GM18873 (cell line): ENCODE measurements at regions not wholly inside any gene's neighbourhood (a gene's known extent, or its start where the extent isn't known, plus 50 kb on each side); places are given as distances from the start of the nearest gene placed in this dataset.
"Not testable (repeated sequence)": the region's sequence is repeated elsewhere in the genome, so short reads cannot be mapped to it uniquely, and the experiment has no call there.

ENCODE experiments used
- ATAC-seq: cut with Tn5 transposase; IDR thresholded peaks from one replicate; pipeline ENCODE4 v1.9.1; 2021; ENCODE audit warnings: mild to moderate bottlenecking, moderate library complexity, moderate number of reproducible peaks; ENCODE audit not compliant: unreplicated experiment, low FRiP score

DNA sequence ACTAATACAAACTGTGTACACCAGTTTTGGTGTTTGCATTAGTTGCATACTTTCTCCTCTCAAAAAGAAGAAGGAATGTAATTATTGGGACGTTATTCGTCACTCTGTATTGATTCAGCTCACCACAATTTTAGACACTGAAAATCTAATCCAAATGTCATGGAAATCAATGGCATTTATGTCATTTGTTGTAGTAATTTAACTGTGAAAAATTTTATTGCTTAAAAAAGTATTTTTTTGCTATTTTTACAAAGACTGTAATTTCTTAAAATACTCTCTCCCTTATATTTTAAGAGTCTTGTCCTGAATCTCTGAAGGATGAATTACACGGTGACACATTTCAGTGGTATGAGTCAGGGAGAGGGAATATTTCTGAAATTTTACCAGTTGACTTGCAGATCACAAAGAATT, 2117.6 kb downstream of the PCDH9 start:
- ATAC-seq, result no peak

DNA sequence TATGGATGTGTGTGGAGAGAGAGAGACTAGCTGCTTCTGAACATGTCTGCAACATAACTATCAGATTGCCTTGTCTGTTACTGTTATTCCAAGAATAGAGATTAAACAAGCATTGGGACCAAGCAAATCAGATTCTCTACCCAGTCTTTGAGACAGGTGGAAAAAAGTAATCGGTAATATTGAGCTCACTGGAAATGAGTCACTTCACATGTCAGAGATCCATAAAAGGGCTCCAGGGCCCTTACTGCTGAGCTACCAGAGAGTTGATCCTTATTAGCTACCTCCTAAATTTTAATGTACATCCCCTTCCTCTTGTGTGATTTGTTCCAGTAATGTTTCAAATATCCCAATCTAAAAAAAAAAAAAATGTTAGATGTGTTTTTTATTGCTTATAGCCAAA, 2118.0 kb downstream of the PCDH9 start:
- no peak for ATAC-seq

DNA sequence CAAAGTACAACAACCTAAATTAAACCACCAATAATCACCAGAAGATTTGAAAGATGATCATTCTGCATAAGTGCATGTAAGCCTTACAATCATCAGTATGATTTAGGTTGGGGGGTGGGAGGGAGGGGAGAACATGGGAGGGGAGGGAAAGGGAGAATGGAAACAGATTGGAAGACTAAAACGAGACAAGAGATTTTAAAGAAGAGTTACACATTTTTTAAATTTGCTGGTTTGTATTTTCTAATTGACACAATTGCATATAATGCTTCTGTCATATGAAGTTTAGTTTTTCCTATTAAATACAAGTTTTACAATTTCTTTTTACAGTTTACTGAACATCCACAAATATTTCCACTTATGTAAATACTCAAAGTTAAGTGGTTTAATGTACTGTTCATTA, 2118.9 kb downstream of the PCDH9 start:
- no peak for ATAC-seq

DNA sequence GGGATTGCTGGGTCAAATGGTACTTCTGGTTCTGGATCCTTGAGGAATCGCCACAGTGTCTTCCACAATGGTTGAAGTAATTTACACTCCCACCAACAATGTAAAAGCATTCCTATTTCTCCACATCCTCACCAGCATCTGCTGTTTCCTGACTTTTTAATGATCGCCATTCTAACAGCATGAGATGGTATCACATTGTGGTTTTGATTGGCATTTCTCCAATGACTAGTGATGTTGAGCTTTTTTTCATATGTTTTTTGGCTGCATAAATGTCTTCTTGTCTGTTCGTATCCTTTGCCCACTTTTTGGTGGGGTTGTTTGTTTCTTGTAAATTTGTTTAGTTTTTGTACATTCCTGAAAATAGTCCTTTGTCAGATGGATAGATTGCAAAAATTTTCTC, 2125.7 kb downstream of the PCDH9 start:
- ATAC-seq, result not testable (repeated sequence)

DNA sequence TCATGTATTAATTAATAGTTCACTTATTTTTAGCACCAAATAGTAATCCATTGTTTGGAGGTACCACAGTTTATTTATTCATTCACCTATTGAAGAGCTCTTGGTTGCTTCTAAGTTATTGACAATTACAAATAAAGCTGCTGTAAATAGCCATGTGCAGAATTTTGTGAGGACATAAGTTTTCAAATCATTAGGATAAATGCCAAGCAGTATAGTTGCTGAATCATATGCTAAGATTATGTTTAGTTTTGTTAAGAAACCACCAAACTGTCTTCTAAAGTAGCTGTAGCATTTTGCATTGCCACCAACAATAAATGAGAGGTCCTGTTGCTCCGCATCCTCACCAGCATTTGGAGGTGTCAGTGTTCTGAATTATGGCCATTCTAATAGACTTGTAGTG, 2126.8 kb downstream of the PCDH9 start:
- no peak for ATAC-seq

DNA sequence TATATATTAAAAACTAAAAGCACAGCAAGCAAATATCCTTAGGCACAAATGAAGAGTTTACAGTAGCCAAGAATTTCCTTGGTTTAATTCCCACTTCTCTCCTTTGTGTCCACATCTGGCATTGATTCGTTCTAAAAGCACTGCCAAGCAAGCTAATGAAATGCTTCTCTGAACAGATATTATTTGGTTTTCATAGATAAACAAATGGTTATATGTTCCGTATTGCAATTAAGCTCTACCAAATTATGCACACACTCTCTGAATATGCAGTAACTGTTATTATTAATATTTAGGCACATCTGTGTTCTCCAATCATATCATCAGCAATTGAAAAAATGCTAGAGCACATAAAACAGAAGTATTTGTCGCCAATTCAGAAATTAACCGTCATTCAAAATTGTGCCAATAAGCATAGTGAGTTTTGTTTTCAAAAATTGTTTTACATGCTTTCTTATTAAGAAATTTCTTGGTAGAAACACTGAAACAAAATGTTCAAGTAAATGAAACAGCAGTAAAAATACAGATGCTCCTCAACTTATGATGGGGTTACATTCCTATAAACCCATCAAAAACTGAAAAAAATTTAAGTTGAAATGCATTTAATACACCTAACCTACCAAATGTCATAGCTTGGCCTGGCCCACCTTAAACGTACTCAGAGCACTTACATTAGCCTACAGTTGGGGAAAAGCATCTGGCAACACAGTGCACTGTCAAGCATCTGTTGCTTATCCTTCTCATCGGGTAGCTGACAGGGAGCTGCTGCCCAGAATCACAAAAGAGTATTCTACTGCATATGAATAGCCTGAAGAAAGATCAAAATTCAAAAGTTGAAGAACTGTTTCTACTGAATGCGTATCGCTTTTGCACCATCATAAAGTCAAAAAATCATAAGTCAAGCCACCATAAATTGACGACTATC, 2134.7 kb downstream of the PCDH9 start:
- ATAC-seq, result no peak

DNA sequence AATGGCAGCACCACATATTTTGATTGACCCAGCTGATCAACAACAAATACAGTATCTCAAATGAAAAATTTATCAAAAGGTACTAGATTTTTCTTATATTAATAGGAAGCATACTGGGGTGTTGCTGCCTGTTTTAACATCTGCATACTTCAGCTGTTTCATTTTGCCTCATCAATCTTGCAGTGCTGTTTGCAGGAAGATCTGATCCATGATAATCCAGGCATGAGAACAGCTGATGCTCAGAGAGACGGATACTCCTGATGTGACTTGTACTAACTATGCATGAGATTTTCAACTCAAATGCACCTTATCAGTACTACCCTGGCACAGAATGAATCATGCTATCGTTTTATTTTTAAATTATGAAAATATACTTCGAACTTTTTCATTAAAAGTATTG, 2136.8 kb downstream of the PCDH9 start:
- ATAC-seq, result no peak

DNA sequence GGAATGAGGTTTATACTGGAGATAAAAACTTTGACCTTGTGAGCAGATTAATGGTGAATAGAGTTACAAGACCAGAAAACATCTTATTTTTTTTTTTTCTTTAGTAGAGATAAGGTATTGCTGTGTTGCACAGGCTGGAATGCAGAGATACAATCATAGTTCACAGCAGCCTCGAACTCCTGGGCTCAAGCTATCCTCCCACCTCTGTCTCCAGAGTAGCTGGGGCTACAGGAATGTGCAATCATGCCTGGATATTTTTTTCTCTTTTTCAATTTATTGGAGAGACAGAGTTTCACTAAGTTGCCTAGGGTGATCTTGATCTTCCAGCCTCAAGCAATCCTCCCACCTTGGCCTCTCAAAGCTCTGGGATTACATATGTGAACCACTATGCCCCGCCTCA, 2139.1 kb downstream of the PCDH9 start:
- no peak for ATAC-seq

DNA sequence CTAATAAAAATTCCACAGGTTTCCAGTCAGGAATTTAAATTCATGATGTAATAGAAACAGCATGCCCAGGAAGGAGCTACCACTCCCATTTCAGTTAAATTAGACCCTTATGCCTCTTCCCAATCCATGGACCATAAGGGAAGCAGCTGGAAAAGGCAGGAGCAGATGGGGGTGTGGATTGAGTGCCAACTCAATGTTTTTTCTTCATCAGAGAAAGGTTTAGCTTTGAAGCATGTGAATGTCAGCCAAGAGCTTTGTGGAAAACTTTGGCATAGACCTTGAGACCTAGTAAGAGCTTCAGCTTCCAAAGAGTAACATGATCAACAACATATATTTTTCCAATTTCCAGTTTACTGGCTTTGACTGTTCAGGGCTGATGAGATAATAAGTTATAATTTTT, 2139.9 kb downstream of the PCDH9 start:
- no peak for ATAC-seq

DNA sequence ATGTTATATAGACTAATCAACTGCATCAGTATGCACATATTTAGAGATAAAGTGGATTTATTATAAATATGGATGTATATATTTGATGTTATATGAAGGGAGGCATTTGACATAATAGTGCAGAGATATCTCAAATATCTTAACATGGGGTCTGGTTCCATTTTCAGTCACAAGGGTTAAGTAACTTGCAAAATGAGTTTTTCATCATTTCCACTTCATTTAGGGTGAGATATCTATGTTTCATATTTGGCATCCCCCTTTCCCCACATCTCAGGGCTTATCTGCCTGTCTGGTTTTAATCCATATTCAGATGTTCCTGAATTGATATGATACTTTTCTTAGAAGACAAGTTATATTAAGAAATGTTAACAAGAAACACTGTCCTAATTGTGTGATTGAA, 2141.2 kb downstream of the PCDH9 start:
- ATAC-seq, result no peak

DNA sequence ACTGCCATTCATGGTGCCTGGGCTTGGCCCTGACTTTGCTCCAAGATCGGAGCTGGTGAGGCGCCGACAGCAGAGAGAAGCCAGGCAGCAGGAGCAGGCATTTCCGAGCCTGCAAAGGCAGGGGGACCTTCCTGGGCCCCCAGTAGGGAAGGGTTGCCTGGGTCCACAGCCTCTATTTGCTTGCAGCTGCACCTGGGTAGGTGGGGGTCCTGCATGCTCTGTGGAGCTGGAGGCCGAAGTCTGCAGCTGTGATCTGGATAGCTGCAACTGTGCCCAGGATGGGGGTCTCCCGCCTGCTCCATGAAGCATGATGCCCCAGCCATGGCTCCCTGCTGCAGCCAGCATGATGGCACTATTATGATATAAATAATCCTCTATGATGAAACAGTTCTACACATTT, 2144.2 kb downstream of the PCDH9 start:
- ATAC-seq, result no peak

DNA sequence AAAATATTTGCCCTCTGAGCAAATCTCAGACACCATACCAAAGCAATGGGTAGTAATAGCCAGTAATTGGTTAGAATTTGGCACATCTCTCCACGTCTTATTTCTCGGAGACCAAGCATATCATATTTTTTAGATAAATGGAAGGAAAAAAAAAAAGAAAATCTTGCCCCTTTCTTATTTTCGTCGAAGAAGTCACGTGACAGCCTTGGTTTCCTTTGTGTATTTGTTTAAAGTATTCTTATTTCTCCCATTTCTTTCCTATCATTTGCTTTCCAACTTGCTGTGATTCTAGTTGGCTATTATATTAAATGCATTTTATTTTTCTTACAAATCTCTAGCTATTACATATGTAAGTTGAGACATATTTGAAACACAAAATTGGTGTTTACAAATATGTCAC, 2155.9 kb downstream of the PCDH9 start:
- no peak for ATAC-seq

DNA sequence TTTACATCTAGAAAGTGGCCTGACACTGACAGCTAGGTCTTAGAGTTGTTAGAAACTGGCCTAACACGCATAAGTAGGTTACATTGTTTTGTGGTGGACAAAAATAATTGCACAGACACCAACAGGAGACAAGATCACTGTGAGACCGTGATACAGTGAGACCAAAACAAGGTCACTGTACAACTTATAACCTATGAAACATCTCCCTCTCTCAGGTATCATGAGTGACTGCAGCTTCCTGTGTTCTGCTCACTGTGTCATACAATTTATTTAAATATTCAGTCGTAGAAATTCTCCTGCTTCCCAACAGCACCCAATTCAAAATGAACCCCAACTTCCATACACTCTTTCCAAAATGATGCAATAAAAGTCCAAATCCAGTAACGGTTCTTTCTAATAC, 2165.2 kb downstream of the PCDH9 start:
- ATAC-seq, result no peak

DNA sequence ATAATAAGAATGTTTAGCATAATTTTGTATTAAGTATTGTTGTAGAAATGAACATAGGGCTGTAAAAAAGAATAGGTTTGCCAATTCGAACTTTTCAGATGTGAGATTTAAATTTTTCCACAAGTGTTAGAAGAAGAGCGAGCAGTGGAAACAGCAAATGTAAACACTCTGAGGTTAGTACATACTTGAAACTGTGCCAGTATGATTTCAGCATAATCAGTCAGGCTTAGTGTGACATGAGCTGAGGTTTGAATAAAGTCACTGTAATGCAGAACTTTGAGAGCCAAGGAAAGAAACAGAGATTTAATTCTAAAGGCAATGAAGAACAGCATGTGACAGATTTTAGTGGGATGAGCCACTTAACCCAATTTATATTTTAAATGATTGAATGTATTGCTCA, 2166.4 kb downstream of the PCDH9 start:
- ATAC-seq, result no peak

DNA sequence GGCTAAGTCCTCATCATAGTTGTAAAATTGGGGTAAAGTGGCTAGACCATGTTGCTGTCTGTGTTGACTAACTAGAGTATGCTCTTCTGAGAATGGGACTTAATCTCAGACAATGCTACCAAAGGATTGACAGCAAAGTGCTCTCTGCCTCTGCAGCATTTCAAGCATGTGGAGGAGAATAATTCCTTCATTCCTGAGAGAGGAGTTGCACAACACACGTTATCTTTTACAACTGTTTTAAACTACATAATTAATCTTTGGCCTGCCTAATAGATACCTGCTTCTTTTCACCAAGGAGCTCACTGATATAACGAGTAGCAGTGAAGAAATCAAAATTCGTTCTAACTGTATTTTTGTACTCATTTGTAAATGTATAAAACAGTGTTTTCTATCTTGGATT, 2172.2 kb downstream of the PCDH9 start:
- ATAC-seq, result no peak

DNA sequence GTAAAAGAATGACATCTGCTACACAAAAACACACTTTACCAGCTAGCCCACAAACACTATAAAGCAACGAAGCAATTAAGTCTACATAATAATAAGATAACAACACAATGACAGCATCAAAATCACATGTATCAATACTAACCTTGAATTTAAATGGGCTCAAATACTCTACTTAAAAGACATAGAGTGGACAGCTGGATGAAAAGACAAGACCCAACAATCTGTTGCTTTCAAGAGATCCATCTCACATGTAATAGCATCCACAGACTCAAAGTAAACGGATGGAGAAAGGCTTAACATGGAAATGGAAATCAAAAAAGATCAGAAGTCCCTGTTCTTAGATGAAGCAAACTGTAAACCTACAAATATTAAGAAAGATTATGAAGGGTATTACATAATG, 2175.9 kb downstream of the PCDH9 start:
- no peak for ATAC-seq

DNA sequence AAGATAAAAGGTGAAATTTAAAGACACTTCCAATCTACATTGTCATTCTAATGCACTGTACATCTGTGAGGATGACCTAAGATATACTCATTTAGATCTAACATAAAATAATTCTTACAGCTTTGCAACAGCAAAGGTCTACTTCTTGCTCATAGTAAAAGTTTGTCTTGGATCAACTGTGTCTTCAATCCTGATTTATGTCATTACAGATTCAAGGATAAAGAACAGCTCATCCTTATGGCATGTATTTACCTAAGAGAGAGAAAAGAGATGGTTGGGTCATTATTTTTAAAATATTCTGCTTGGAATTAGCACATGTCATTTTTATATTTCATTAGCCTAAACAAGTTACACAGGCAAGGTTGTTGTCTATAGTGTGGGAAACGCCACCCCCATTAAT, 2193.1 kb downstream of the PCDH9 start:
- no peak for ATAC-seq

DNA sequence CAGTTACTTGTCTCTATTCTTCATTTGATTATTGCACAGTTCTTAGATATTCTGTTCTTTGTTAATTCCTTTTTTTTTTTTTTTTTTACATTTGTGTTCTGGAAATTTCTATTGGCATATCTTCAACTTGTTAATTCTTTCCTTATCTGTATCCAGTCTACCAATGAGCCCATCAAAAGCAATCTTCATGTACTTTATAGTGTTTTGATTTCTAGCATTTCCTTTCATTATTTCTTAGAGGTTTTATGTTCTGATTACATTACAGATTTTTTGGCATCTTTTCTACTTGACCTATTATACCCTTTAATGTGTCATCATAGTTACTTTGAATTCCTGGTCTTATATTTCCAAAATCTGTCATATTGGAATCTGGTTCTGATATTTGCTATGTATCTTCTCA, 2194.8 kb downstream of the PCDH9 start:
- ATAC-seq, result no peak

DNA sequence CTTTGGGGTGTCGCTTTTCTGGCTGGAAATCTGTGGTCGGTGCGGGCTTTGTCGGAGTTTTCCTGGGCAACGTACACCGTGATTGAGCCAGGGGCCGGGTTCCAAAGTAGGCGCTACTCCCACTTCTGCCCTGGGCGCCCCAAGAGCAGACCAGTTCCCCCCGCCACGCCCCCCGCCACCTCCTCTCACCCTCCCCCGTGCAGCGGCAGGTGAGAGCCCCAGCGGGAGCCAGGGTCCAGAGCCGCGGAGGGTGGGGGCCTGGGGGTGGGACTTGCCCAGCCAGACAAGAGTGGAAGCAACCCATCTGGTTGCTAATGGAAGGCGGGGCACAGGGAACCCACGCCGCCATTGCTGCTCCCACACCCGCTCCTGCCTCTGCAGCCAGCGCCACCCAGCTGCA, 2195.9 kb downstream of the PCDH9 start:
- ATAC-seq, result no peak

DNA sequence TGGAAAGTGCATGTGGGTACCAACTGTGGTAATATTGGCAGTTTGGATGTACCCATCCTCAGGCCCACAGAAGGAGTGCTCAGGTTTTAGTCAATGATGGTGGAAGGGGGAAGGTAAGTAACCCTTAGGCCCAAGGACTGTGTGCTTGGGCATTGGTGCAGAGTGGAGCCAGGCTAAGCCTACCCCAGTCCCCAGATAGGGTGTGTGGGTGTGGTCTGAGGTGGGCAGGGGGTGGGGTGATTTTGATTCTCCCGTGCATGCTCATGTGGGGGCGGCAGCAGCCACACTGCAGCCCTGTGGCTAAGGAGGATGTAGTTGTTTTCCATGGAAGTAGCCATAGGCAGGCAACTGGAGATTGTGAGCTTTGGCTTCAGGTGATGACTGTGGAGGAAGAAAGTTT, 2197.3 kb downstream of the PCDH9 start:
- ATAC-seq, result no peak

DNA sequence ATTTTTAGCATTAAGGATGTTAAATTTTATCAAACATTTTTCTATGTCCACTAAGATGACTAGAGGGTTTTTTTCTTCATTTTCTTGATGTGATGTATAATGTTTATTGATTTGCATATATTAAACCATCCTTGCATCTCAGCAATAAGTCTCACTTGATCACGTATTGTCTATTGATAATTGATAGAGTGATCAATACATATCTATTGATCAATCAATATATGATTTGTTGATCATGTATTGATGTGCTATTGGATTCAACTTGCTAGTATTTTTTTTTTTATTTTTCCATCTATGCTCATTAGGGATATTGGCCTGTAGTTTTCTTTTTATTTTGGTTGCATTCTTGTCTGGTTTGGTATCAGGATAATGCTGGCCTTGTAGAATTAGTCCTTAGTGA, 2202.0 kb downstream of the PCDH9 start:
- ATAC-seq, result no peak

DNA sequence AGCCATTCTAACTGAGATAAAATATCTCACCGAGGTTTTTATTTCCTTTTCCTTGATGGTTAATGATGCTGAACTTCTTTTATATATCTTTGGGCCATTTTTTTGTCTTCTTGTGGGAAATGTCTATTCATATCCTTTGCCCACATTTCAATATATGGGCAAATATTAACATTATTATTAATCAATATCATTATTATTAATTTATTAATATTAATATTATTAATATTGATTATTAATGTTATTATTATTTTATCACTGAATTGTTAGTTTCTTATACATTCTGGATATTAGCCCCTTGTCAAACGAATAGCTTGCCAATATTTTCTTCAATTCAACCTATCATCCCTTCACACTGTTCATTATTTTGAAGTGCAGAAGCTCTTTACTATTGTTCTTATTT, 2203.6 kb downstream of the PCDH9 start:
- ATAC-seq, result no peak

DNA sequence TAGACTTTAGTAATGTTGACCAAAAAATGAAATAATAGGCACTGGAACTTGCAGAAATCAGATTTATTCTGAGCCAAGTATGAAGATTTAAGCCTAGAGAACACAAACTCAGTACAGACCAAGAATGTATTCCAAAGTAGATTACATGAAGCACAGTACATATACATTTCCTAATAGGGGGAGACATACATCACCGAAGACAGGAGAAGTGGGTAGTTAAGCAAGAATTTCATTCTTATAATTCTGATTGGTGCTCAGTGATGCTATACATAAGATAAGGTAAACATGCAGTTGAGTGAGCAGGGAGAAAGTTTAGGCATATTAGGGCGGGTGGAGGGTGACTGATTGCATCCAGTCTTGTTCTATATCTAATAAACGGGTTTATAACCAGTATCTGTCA, 2218.8 kb downstream of the PCDH9 start:
- no peak for ATAC-seq
